GM18870 (cell line): ENCODE measurements at regions not wholly inside any gene's neighbourhood (a gene's known extent, or its start where the extent isn't known, plus 50 kb on each side); places are given as distances from the start of the nearest gene placed in this dataset.
A peak's percentile ranks its signal among the peaks of the same experiment; 100 is the strongest.
"Not testable (repeated sequence)": the region's sequence is repeated elsewhere in the genome, so short reads cannot be mapped to it uniquely, and the experiment has no call there.

Source experiments
- ATAC-seq: cut with Tn5 transposase; IDR thresholded peaks from one replicate; pipeline ENCODE4 v1.9.1; 2021; ENCODE audit warnings: moderate library complexity; ENCODE audit not compliant: unreplicated experiment

GRCh38 chr3:40877631-40878463, 321.5 kb upstream of the CTNNB1 start:
- ATAC-seq: no peak

- ATAC-seq: no peak
Observed at GRCh38 chr3:40878464-40878905, 320.8 kb upstream of the CTNNB1 start.

- ATAC-seq: no peak
Observed at GRCh38 chr3:40885430-40885829, 313.9 kb upstream of the CTNNB1 start.

DNA sequence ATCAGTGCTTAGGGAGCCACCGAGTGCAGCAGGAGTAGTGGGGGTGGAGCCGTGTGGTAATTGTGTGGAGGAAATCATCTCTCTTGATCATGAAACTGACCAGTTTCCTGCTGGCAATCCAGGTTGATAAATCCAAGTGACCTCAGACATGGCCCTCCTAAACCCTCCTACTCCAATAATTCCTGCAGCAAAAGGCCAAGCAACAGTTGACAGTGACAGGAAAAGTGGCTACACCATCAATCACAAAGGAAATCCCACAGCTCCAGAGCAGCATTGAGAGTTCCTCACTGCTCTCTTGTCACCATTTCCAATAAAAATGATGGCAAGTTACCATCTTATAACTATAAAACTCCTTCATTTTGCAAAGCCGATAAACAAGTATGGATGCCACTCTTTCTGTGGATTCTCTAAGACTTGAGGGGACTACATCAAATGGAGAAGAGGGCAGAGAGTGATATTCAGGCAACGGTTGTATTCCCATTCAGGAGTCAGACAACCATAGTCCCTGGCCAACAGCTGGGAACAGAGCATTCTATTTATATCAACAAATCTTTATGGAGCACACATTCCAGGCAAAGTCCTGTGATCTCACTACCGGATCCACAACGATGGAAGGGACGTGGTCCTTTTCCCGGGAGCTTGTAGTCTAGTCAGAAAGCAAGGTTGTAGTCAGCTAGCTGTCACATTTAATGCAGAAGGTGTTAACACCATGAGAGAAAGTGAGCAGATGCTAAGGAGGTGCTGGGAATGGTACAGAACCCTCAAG, 312.5 kb upstream of the CTNNB1 start:
- ATAC-seq: no peak

GRCh38 chr3:40891186-40891585, 308.1 kb upstream of the CTNNB1 start:
- no peak for ATAC-seq

GRCh38 chr3:40895109-40895508, 304.2 kb upstream of the CTNNB1 start:
- no peak for ATAC-seq

- no peak for ATAC-seq
Observed at GRCh38 chr3:40899286-40899712, 300.0 kb upstream of the CTNNB1 start.

- no peak for ATAC-seq
Observed at GRCh38 chr3:40901298-40901697, 298.0 kb upstream of the CTNNB1 start.

DNA sequence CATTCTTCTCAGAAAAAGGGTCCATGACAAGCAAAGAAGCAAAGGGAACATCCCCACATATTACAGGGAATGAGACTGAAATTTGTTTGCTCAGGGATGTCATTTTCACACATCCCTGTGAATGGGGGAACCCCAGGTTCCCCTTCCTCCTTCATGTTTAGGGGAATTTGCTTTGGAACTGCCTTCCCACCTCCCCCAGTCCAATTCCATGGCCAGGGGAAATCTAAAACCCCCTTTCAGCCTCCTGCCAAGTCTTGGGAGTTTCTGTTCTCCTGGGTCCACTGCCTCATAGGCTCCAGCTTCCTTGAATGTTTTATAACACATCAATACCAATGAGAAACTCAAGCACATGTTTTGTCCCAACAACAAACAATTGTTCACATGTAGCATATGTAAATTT, 297.5 kb upstream of the CTNNB1 start:
- no peak for ATAC-seq

DNA sequence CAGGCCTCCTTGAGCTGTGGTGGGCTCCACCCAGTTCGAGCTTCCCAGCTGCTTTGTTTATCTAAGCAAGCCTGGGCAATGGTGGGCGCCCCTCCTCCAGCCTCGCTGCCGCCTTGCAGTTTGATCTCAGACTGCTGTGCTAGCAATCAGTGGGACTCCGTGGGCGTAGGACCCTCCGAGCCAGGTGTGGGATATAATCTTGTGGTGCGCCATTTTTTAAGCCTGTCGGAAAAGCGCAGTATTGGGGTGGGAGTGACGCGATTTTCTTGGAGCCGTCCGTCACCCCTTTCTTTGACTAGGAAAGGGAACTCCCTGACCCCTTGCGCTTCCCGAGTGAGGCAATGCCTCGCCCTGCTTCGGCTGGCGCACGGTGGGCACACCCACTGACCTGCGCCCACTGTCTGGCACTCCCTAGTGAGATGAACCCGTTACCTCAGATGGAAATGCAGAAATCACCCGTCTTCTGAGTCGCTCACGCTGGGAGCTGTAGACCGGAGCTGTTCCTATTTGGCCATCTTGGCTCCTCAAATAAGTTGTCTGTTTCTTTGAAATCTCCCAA, 291.3 kb upstream of the CTNNB1 start:
- ATAC-seq: not testable (repeated sequence)

DNA sequence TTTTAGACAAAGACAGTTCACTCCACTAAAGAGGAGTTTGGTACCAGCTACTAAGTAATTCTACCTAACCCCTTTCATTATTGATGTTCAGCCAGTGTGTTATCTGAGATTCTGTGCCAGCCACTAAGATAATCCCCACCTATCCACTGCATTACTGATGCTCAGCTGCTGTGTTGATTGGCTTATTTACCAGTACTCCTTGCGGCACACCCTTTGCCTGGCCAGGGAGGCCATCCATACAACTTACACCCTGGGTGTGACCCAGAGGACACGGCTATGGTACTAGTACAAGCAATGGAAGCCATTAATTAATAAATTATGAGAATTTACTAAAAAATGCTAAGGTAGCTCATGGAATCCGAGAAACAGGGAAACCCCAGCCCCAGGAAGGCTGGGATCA, 290.7 kb upstream of the CTNNB1 start:
- no peak for ATAC-seq

GRCh38 chr3:40911264-40911663, 288.0 kb upstream of the CTNNB1 start:
- no peak for ATAC-seq

- ATAC-seq: peak; percentile 81
Observed at GRCh38 chr3:40911928-40912327, 287.4 kb upstream of the CTNNB1 start.

GRCh38 chr3:40912461-40912860, 286.8 kb upstream of the CTNNB1 start:
- ATAC-seq: no peak

DNA sequence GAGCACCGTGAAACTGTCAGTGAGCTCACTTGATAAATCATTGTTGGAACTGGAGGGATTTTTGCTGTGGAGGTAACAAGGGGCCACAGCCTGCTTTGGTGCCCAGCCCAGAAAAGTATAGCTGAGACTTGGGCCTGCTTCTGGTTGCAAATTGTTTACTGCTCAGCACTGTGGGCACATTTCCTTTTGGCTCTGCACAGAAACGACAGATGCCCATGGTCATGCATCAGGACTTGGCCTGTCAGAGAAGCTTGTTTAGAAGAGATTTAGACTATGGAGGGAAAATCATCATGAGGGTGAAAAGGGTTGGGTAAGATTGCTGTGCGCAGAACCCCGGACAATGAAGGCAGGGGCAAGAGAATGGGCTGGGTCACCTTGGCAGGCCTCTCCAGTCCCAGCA, 286.1 kb upstream of the CTNNB1 start:
- ATAC-seq: no peak

DNA sequence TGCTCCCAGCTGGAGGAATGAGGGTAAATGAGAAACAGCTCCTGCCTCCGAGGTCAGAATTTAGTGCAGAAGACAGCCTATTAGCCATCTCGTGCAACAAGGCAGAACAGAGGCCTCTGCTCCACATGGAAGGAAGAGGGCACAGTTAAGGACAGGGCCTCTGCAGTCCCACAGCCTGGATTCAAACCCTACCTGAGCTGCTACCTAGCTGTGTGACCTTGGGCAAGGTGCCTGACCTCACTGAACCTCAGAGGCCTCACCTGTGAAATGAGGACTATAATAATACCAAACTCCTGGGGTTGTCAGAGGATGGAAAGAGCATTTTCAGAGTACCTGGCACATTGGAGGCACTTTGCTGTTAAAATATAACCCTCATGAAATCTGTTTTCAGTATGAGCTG, 285.7 kb upstream of the CTNNB1 start:
- no peak for ATAC-seq

- ATAC-seq: no peak
Observed at GRCh38 chr3:40914475-40914874, 284.8 kb upstream of the CTNNB1 start.

DNA sequence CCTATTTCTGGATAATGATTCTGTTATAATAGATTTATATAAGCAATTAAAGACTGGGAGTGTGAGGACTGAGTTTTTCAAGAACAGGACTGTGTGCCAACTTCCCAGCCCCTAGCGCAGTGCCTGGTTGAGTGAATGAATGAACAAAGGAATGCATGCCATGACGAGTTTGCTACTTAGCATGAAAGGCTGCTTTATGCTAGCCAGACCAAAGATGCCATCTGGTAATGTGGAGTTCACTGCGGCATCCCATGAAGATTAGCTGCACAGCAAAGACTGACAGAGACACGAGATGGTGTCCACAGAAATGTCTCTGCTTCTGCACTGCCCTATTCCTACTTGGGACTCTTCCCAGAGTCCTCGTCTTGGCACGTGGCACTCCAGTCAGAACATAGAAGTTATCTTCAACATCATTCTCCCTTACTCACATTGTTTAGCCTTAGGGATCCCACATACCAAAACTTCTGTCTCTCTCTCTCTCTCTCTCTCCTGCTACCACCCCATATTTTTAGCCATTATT, 283.9 kb upstream of the CTNNB1 start:
- ATAC-seq: no peak

- no peak for ATAC-seq
Observed at GRCh38 chr3:40920041-40920440, 279.3 kb upstream of the CTNNB1 start.

DNA sequence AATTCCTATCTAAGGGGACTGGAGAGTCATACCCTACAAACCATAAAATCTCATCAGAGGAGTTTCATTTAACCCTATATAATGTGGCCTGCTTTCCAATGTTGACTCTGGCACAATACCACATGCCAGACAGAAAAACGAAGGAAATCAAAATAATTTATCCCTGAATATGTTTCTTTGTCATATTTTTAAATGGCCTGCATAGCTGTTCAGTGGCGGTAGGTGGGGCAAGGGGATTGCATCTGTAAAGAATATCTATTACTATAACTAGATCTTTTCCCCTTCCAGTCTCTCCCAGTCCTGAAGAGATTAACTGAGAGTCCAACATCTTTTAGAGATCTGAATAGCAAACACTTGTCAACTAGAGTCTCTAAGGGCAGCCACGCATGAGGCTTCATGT, 278.1 kb upstream of the CTNNB1 start:
- ATAC-seq: no peak

- ATAC-seq: no peak
Observed at GRCh38 chr3:40923143-40923542, 276.2 kb upstream of the CTNNB1 start.

DNA sequence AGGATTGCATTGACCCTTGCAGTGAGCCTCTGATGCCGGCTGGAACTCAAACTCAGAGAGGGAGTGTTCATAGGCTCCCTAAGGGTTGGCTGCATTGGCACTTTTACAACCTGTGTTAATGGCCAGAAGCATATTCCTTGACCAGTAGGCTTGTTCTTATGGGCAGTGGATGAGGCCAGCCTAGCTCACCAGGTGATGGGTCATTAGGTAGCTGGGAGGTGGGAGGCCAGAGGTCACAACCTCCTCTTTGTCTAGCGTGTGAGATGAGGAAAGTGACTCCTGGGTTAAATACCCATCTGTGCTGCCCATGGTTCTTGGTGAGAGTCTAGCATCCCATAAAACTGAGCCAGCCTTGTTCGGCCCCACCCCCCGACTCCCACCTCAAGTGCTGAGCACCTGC, 275.7 kb upstream of the CTNNB1 start:
- ATAC-seq: no peak
